ENCODE measurements at regions not wholly inside any gene's neighbourhood (a gene's known extent, or its start where the extent isn't known, plus 50 kb on each side); places are given as distances from the start of the nearest gene placed in this dataset.

GRCh38 chr4:28211676-28212470, 1351.2 kb downstream of the STIM2 start:
- DNase-seq (ENCODE audit: low spot score): no peak

DNA sequence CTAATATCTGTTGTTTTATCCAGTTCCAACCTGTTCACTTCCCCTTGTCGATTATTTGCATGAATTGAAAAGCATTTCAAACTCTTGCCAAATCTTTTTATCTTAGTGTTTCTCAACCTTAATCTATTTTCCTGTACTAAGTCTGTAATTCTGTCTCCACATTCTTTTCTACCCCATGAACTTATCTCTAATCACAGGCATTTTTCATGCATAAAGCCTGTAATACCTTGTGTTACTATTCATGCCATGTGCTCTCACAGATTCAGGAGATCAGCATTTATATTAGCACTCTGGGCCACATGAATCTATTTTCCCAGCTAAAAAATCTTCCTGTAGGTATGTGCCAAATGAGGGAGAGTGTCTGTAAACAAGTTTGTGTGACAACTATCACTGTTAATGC, 1360.9 kb downstream of the STIM2 start:
- no peak for DNase-seq (ENCODE audit: low spot score)

DNA sequence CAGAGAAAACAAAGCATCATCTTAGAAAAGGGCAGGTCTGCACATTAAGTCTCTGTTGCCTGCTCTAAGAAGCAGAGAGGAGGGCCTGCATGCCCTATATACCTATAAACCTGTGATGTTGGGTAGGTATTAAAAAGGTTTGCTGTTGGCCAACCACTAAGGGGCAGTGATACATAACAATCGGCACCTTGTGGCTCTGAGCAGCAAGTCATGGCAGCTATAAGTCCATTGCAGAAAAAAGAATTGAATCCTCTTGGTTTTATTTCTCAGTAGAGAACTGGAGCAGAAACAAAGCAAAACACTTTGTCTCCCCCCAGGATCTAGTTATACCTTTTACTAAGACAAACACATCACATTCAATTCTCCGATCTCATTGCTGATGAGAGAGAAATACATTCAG, 1364.4 kb downstream of the STIM2 start:
- peak; percentile 66 for DNase-seq (ENCODE audit: low spot score)

DNA sequence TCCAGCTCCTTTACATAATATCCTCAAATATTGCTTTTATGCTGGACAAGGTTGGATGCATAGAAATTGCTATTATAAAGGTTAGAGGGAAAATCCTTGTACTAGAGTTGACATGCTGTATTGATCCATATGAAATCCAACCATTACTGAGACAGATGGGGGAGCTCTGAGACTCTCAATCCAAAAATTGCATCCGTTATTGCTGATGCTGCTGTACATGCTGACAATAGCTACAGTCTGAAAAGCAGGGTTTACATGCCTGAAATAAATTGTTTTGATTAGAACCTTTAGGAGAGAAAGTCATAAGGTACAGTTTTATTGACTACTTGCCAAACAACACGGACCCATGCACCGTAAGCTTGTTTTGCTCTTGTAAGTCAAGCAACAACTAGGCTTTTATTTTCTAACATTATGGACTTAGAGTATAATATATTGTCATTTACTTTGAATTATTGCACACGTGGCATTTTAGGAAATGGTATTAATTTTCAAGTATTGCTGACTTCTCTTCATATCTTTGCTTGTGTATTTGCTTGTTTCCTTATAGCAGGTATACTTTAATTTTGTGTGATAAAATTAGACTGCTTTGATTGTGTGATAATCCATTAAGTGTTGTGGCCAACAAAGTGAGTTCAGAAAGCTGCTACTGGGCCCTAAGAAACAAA, 1365.2 kb downstream of the STIM2 start:
- DNase-seq (ENCODE audit: low spot score): peak; percentile 78

- DNase-seq (ENCODE audit: low spot score): no peak
Observed at GRCh38 chr4:28226962-28227361, 1366.3 kb downstream of the STIM2 start.

GRCh38 chr4:28227764-28228163, 1367.1 kb downstream of the STIM2 start:
- DNase-seq (ENCODE audit: low spot score): no peak

DNA sequence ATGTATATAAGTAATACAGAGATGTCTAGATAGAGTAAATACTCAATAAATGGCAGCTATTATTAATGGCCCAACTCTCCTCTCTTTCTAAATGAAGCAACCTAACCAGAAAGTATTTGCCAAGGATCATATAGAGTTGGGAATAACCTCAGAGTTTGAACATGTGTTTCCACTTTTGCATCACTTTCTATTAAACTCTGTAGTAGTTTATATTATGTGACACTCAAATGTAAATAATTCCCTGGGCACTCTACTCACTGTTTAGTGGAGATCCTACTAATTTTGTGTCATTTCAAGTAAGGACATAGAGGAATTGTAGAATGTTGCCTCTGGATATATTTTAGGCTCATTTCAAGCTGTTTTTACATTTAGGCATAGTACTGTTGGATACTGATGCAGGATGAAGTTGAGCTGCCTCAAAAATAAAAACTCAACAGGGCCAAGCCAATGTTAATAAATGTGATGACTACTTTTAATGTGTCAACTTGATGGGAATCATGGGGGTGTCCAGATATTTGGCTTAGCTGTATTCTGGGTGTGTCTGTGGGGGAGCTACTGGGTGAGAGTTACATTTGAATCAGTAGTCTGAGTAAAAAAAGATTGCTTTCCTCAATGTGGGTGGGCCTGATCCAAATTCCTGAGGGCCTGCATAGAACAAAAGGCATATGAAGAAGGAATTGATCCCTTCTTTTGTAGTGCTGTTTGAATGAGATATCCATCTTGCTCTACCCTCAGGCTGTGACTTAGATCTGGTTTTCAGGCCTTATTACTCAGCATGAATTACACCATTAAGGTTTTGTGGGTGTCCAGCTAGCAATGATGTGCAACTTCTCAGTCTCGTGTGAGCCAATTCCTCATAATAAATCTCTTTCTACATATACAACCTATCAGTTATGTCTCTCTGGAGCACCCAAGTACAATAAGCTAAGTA, 1368.2 kb downstream of the STIM2 start:
- no peak for DNase-seq (ENCODE audit: low spot score)

DNA sequence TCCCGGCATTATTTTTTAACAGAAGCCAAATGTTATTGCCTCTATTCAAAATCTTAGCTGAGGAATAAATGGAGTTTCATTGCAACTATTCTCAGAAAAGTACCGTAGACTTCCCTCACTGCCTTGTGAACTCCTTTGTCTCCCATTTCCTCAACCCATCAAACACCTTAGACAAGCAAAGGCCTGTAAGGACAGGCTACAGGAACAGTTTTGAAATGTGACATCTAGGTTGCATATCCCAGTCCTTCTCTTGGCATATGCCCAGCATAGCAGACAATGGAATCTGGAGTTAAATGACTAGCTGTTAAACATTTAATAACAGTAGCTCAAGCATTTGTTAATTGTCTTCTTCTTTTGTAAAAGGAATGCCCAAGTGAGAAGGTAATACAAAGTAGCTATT, 1371.7 kb downstream of the STIM2 start:
- DNase-seq (ENCODE audit: low spot score): no peak

GRCh38 chr4:28232951-28233350, 1372.3 kb downstream of the STIM2 start:
- DNase-seq (ENCODE audit: low spot score): no peak

DNA sequence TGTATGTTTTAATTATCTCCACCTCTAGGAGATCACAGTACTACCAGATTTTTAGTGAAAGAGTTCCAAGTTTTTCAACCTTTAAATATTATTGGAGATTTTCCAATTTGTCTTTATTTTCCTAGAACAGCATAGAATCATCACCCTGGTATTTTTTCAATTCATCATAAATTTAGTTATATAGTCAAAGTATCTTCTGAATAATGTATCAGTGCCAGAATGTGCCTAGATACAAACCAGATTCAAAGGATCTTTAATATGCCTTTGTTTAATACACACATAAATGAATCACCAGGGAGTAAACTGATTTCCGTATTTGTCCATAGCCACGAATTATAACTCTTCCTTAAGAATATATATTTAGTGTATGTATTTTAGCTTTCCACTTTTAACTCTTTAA, 1373.1 kb downstream of the STIM2 start:
- no peak for DNase-seq (ENCODE audit: low spot score)

GRCh38 chr4:28238876-28239275, 1378.2 kb downstream of the STIM2 start:
- no peak for DNase-seq (ENCODE audit: low spot score)

DNA sequence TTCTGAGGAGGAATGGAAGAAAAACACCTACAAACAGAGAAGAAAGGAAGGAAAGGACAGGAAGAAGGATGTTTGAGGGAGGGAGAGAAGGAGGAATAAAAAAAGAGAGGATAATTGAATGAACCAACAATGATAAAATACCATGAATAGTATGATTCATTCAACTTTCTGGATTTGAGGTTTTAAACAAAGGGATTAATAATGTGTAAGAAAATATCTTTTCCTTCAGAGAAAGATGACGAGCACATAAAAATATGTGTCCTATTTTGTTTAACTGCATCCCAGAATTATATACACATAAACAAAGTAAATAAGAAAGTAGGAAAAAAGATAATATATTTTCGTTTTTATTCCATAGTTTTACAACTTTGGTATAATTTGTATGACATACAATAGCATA, 1380.4 kb downstream of the STIM2 start:
- DNase-seq (ENCODE audit: low spot score): no peak

GRCh38 chr4:28247805-28248204, 1387.2 kb downstream of the STIM2 start:
- DNase-seq (ENCODE audit: low spot score): no peak

- no peak for DNase-seq (ENCODE audit: low spot score)
Observed at GRCh38 chr4:28248269-28248668, 1387.6 kb downstream of the STIM2 start.

- no peak for DNase-seq (ENCODE audit: low spot score)
Observed at GRCh38 chr4:28250646-28251045, 1390.0 kb downstream of the STIM2 start.

DNA sequence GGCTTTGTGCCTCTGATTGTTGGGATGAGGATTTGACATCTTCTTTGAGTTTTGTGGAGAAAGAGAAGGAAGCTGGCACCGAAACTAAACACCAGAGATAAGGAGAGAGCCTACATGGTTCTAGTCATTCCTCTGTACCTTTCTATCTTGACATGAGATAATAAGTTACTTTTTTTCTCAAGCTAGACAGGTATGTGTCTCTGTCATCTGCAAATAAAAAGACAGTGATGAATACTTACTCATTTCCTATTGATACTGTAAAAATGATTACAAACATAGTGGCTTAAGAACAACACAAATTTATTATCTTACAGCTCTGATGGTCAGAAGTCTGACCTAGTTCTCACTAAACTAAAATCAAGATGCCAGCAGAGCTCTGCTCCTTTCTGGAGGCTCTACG, 1391.2 kb downstream of the STIM2 start:
- no peak for DNase-seq (ENCODE audit: low spot score)

DNA sequence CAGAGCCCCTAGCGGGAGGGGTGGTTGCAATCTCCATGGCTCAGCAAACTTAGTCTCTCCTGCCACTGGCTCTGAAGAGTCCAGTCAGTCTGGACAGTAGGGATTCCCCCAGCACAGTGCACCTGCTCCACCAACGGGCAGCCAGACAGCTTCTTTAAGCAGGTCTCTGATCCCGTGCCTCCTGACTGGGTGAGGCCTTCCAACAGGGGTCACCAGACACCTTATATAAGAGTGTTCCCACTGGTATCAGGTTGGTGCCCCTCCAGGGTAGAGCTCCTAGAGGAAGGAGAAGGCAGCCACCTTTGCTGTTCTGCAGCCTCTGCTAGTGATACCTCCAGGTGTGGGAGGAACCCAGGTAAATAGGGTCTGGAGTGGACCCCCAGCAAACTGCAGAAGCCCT, 1393.4 kb downstream of the STIM2 start:
- no peak for DNase-seq (ENCODE audit: low spot score)

- no peak for DNase-seq (ENCODE audit: low spot score)
Observed at GRCh38 chr4:28256295-28256694, 1395.7 kb downstream of the STIM2 start.

DNA sequence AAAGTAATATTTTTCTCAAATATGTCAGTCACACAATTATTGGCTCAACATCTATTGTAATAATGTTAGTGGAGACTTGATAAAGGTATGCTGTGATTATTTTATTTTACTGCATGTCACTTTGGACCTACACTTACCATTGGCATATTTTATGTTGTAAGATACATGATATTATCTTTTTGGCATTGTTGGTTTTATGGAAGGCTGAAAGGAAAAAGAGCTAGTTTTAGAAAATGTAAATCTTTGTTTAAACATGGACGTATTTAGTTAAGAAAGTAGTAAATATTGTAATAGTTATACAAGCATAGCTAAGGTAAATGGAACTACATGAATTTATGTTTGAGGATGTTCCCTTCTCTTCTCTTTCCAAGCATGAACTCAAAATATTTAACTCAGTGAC, 1399.3 kb downstream of the STIM2 start:
- no peak for DNase-seq (ENCODE audit: low spot score)

DNA sequence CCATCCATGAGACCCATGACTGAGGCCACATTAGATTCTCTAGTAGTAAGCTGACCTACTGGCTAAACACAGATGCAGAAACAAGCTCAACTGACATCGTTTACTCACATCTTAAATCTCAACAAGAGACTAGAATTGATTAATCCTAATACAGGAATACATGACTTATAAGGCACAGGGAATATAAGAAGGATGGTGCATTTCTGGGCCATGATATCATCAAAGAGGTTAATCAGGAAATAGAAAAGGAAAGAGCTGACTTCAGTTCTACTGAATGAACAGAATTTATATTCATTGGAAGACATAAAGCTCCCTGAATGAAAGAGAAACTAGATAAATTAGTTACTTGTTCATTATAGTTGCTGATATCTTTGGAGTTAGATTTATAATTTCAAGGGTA, 1406.5 kb downstream of the STIM2 start:
- DNase-seq (ENCODE audit: low spot score): no peak

DNA sequence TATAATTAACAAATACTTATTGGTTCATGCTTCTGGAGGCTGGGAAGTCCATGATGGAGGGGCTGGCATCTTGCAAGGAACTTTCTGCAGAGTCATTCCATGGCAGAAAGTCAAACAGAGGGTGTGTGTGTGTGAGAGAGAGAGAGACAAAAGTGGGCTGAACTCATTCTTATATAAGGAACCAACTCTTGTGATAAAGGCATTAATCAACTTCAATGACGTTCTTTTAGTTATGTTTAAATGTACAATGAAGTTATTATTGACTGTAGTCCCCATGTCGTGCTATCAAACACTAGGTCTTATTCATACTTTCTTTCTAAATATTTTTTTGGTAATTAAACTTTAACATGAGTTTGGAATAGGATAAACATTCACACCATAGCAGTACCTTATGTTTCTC, 1408.8 kb downstream of the STIM2 start:
- DNase-seq (ENCODE audit: low spot score): no peak

GRCh38 chr4:28277931-28278330, 1417.3 kb downstream of the STIM2 start:
- peak; percentile 86 for DNase-seq (ENCODE audit: low spot score)

DNA sequence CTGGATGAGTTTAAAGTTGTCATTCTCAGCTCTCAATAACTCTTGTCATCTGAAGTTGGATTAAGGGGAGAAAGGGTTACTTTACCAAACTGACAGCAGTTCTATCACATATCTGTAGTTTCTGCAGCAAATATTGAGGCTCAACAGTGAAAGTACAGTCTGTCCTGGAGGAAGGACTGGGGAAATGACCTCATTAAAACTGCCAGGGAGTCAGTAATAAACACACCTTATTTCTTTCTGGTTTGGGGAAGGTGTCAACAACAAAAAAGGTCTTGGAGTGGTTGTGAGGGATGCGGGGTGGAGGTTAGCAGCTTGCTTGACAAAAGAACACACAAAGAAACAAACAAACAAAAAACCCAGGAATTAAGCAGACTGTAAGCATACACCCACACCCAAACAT, 1418.0 kb downstream of the STIM2 start:
- peak; percentile 5 for DNase-seq (ENCODE audit: low spot score)
